Gastroesophageal sphincter (tissue), 3 donors: ENCODE measurements at regions not wholly inside any gene's neighbourhood (a gene's known extent, or its start where the extent isn't known, plus 50 kb on each side); places are given as distances from the start of the nearest gene placed in this dataset.
"Not testable (repeated sequence)": the region's sequence is repeated elsewhere in the genome, so short reads cannot be mapped to it uniquely, and the experiment has no call there.

Experiments
- CTCF ChIP-seq, 4 experiments: fragments of 200-600 bp in 2 of 4; fragments of 450-650 bp in 2 of 4; sonication (generic) in 1 of 4; IDR thresholded peaks; one replicate each; pipeline ENCODE4 v1.5.1; 2017 to 2019; ENCODE audit warnings: antibody characterized with exemption in 4 of 4, mild to moderate bottlenecking in 2 of 4, moderate library complexity in 2 of 4
- POLR2A ChIP-seq, 2 donors: fragments of 450-650 bp; IDR thresholded peaks; one replicate each; pipeline ENCODE4 v1.6.1; 2017; ENCODE audit warnings: antibody characterized with exemption in 2 of 2, mild to moderate bottlenecking in 2 of 2, moderate library complexity in 1 of 2
- POLR2AphosphoS5 ChIP-seq: sonication (generic); formaldehyde crosslinking; IDR thresholded peaks from one replicate; pipeline ENCODE4 v1.6.1; 2017; ENCODE audit warnings: antibody characterized with exemption

- not testable (repeated sequence) for TF ChIP-seq POLR2A (IDR thresholded peaks at IDR 0.05); CTCF (IDR thresholded peaks at IDR 0.05); POLR2AphosphoS5
Measured at GRCh38 chr3:11899389-11899788, 52.7 kb upstream of the TAMM41 start.
